ENCODE measurements at regions not wholly inside any gene's neighbourhood (a gene's known extent, or its start where the extent isn't known, plus 50 kb on each side); places are given as distances from the start of the nearest gene placed in this dataset.

- no peak for TF ChIP-seq CTCF (IDR thresholded peaks at IDR 0.05)
- DNase-seq (no peak), ATAC-seq (no peak)
- Mint-ChIP-seq H3K36me3 (ENCODE audit: low read depth) (no peaks in the 10 kb centered on the region), H3K4me3 (no peak overlapping the region), H3K9me3 (no peaks in the 10 kb centered on the region), H3K27me3 (peaks cover 9% of the 10 kb centered on the region), H3K4me1 (ENCODE audit: low read depth) (no peaks in the 10 kb centered on the region), H3K27ac (no peak overlapping the region)
- ChIA-PET POLR2A (no interaction called here), CTCF (no interaction called here)
- intact Hi-C loops (cut with micrococcal nuclease) = no loop called here
Measured at GRCh38 chr5:174288439-174288838, 242.9 kb downstream of the NSG2 start.

DNA sequence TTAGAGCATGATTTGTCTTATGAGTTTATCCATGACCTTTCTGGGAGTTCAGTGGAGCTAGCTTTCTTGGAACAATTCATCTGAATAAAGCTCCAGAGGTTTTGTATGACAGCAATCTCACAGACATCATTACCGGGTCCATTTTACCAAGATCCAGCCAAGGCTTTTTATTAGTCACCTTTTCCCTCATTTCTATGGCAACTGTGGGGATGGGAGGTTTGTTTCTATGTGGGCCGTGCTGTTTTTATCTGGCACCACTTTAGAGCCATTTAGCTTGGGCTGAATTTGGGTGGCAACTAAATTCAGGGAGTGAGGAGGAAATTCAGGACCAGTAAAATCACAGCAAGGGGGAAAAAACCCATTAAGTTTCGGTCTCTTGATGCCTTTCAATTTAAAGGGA lies 245.7 kb downstream of the NSG2 start:
- TF ChIP-seq CTCF (IDR thresholded peaks at IDR 0.05) = no peak
- Mint-ChIP-seq H3K36me3 (ENCODE audit: low read depth) (no peaks in the 10 kb centered on the region), H3K4me3 (no peak overlapping the region), H3K27ac (no peak overlapping the region), H3K27me3 (no peaks in the 10 kb centered on the region), H3K9me3 (no peaks in the 10 kb centered on the region), H3K4me1 (ENCODE audit: low read depth) (no peaks in the 10 kb centered on the region)
- no peak for ATAC-seq
- intact Hi-C loops (cut with micrococcal nuclease) = no loop called here
- CTCF ChIA-PET = interaction anchor here (1.6 kb wide), 1 partner anchor 21 kb away, joined by 7 read pairs; no protein-coding TSS in a partner anchor
- POLR2A ChIA-PET = no interaction called here
- DNase-seq = no peak

DNA sequence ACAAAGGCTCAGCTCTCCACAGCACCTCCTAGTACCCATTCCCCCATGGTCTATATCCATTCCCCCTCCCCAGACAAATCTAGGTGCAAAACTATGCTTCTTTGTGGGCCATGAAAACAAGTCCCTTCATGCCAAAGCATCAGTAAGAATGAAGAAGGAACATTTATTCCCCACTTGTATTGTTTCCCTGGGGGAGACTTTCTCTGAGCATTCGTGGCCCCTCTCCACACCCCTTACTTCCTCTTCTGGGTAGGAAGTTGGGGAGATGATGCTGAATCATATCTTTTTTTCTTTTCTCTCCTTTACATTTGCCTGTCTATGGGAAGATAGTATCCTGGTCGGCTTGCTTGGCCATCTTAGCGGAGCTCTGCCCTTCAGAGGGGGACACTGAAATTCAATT lies 246.8 kb downstream of the NSG2 start:
- Mint-ChIP-seq H3K27me3 (no peaks in the 10 kb centered on the region), H3K4me3 (no peak overlapping the region)
- TF ChIP-seq CTCF (IDR thresholded peaks at IDR 0.05) = no peak

DNA sequence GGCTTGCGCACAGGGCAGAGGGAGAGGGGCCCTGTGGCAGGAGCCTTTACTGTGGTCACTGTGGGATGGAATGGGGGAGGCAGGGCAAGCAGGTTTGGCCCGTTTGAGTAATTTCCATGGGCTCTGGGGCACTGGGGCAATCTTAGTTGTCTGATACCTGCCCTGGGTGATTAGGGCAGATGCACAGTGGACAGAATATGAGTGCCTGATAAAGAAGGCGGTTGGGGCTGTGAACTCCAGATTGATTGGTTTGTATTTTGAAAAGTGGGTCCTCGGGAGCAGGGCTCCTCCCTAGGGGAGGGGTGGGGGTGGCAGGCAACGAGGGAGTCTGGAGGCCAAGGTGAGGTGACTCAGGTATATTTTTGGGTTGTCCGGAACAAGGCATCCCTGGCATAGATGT lies 247.5 kb downstream of the NSG2 start:
- Mint-ChIP-seq H3K4me1 (ENCODE audit: low read depth) (no peaks in the 10 kb centered on the region), H3K27ac (no peak overlapping the region), H3K4me3 (no peak overlapping the region), H3K9me3 (no peaks in the 10 kb centered on the region), H3K36me3 (ENCODE audit: low read depth) (no peaks in the 10 kb centered on the region), H3K27me3 (no peaks in the 10 kb centered on the region)
- ChIA-PET CTCF (no interaction called here), POLR2A (no interaction called here)
- ATAC-seq (no peak), DNase-seq (no peak)
- TF ChIP-seq CTCF (IDR thresholded peaks at IDR 0.05) = no peak
- intact Hi-C loops (cut with micrococcal nuclease) = no loop called here

More for the DNA sequence above, 246.8 kb downstream of the NSG2 start:
- Mint-ChIP-seq H3K9me3 (no peaks in the 10 kb centered on the region), H3K36me3 (ENCODE audit: low read depth) (no peaks in the 10 kb centered on the region), H3K27ac (no peak overlapping the region), H3K4me1 (ENCODE audit: low read depth) (no peaks in the 10 kb centered on the region)
- CTCF ChIA-PET = interaction anchor here (1.6 kb wide), 1 partner anchor 19 kb away, joined by 7 read pairs; no protein-coding TSS in a partner anchor
- POLR2A ChIA-PET = no interaction called here
- intact Hi-C loops (cut with micrococcal nuclease) = no loop called here
- no peak for ATAC-seq
- DNase-seq = no peak

DNA sequence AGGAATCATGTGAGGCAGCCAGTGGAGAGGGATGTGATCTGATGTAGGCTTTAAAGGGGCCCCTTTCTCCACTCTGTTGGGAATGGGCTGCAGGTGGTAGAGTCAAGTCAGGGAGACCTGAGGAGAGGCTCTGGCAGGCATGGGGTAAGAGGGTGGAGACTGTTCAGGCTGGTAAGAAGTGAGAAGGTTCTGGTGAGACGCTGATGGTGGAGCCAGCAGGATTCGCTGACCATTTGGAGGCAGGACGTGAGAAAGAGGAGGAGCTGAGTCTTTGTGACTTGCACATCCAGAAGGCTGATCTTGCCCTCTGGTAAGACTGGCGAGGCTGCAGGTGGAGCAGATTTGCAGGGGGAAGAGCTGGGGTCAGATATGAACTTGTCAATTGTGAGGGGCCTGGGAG lies 248.0 kb downstream of the NSG2 start:
- H3K4me3 Mint-ChIP-seq = no peak overlapping the region
- intact Hi-C loops (cut with micrococcal nuclease) = no loop called here
- CTCF ChIA-PET = no interaction called here

More for the DNA sequence above, 248.0 kb downstream of the NSG2 start:
- POLR2A ChIA-PET = no interaction called here
- no peaks in the 10 kb centered on the region for H3K27me3 Mint-ChIP-seq
- no peaks in the 10 kb centered on the region for H3K36me3 Mint-ChIP-seq (ENCODE audit: low read depth)
- DNase-seq (no peak), ATAC-seq (no peak)
- H3K27ac Mint-ChIP-seq = no peak overlapping the region
- no peaks in the 10 kb centered on the region for H3K9me3 Mint-ChIP-seq
- TF ChIP-seq CTCF (IDR thresholded peaks at IDR 0.05) = no peak
- no peaks in the 10 kb centered on the region for H3K4me1 Mint-ChIP-seq (ENCODE audit: low read depth)

Data from activated CD8-positive, alpha-beta T cell treated with anti-CD3 and anti-CD28 coated beads for 36 hours (primary cell).